ENCODE measurements at regions not wholly inside any gene's neighbourhood (a gene's known extent, or its start where the extent isn't known, plus 50 kb on each side); places are given as distances from the start of the nearest gene placed in this dataset.

DNA sequence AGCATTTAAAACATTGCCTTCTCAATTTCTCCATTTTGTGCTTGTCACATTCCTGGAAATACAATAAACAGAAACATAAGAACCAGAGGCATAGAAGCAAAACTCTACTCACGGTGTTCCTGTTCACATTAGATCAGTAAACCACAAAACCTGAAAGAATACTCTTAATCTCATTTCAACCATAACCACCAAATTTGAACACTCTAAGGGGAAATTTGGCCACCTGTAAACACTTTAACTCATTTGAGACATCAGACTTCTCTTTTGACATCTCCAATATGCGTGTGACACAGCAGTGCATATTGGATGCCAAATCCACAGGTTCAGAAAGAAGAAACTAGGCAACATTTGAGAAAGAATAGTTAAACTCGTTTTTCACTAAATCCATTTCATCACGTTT is 153.8 kb upstream of the IRAK1BP1 start:
- H3K4ac ChIP-seq (ENCODE audit: low read depth, low read length), result no peak overlapping the region
- in situ Hi-C loops (cut with MboI; ENCODE audit: low sequenced_read_pairs), result no loop called here
- POLR2A ChIA-PET (ENCODE audit: unreplicated experiment), result no interaction called here

More for the DNA sequence above, 153.8 kb upstream of the IRAK1BP1 start:
- no peak overlapping the region for H3K23ac ChIP-seq (ENCODE audit: low read depth, low read length)
- TF ChIP-seq, protein P1, sequence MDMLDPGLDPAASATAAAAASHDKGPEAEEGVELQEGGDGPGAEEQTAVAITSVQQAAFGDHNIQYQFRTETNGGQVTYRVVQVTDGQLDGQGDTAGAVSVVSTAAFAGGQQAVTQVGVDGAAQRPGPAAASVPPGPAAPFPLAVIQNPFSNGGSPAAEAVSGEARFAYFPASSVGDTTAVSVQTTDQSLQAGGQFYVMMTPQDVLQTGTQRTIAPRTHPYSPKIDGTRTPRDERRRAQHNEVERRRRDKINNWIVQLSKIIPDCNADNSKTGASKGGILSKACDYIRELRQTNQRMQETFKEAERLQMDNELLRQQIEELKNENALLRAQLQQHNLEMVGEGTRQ (IDR thresholded peaks at IDR 0.05; ENCODE audit: low read depth, low read length), result no peak
- no peak for TF ChIP-seq CHD1 (IDR thresholded peaks at IDR 0.05; ENCODE audit: low read depth, low read length)
- no peak overlapping the region for H2BK20ac ChIP-seq (ENCODE audit: low read depth, low read length)
- H4K8ac ChIP-seq (ENCODE audit: low read depth in 2 of 2, low read length in 2 of 2), result no peak overlapping the region
- dilution Hi-C loops (cut with HindIII; ENCODE audit: low sequenced_read_pairs, unreplicated experiment) (no loop called here), intact Hi-C loops (cut with micrococcal nuclease) (no loop called here)
- BruUV-seq (replicated peaks), result no TSS peak
- CTCF ChIA-PET, result no interaction called here
- no peak for ATAC-seq (ENCODE audit: low read depth)
- no peak overlapping the region for H3K9ac ChIP-seq (ENCODE audit: low read depth, low read length)
- WGBS, 2 experiments (ENCODE audit: extremely low coverage in 2 of 2, insufficient read length in 1 of 2), result no CpG with 5 or more reads among the region's 4 CpGs
- no peaks in the 10 kb centered on the region for H3K36me3 ChIP-seq (ENCODE audit: control insufficient read depth, insufficient read depth, low read length)
- H3K27me3 ChIP-seq (ENCODE audit: control insufficient read depth, insufficient read depth, low read length), result no peaks in the 10 kb centered on the region
- H3K4me3 ChIP-seq (ENCODE audit: insufficient read depth, low read depth, low read length), result no peak overlapping the region
- no peaks in the 10 kb centered on the region for H3K9me3 ChIP-seq (ENCODE audit: control insufficient read depth, insufficient read depth, low read length)
- H4K20me1 ChIP-seq (ENCODE audit: insufficient read depth, low read length), result no peaks in the 10 kb centered on the region
- H2AK5ac ChIP-seq (ENCODE audit: low read depth, low read length), result no peak overlapping the region
- H2BK5ac ChIP-seq (ENCODE audit: low read depth, low read length, poor library complexity, severe bottlenecking), result no peak overlapping the region
- H3K9me1 ChIP-seq (ENCODE audit: insufficient read depth, low read length), result no peaks in the 10 kb centered on the region
- no peak overlapping the region for H2BK120ac ChIP-seq (ENCODE audit: low read depth, low read length)
- no peak overlapping the region for H4K91ac ChIP-seq (ENCODE audit: insufficient read depth, low read depth, low read length)
- H3K14ac ChIP-seq (replicated peaks; ENCODE audit: low read depth, low read length), result no peak overlapping the region
- DNase-seq, result no peak
- H3K56ac ChIP-seq (ENCODE audit: extremely low read depth, insufficient read depth, low read length), result no peak overlapping the region
- H3K4me2 ChIP-seq (ENCODE audit: low read depth, low read length), result no peak overlapping the region
- H3K4me1 ChIP-seq (ENCODE audit: control insufficient read depth, insufficient read depth, low read length), result no peaks in the 10 kb centered on the region
- no peak overlapping the region for H2AK9ac ChIP-seq (replicated peaks; ENCODE audit: low read depth, low read length, poor library complexity)
- H3K79me1 ChIP-seq (ENCODE audit: low read depth in 1 of 2, low read length in 2 of 2), result no peaks in the 10 kb centered on the region
- H3K18ac ChIP-seq (ENCODE audit: low read depth, low read length), result no peak overlapping the region
- no peak overlapping the region for H2BK15ac ChIP-seq (ENCODE audit: low read depth, low read length)
- H2AFZ ChIP-seq (replicated peaks; ENCODE audit: low read length, poor library complexity), result no peak overlapping the region
- H3K27ac ChIP-seq (ENCODE audit: insufficient read depth, low read length), result no peak overlapping the region
- H4K5ac ChIP-seq (ENCODE audit: low read depth, low read length), result no peak overlapping the region

All from IMR-90 (cell line).